Central memory CD4-positive, alpha-beta T cell (primary cell): ENCODE measurements at regions not wholly inside any gene's neighbourhood (a gene's known extent, or its start where the extent isn't known, plus 50 kb on each side); places are given as distances from the start of the nearest gene placed in this dataset.
"Not testable (repeated sequence)": the region's sequence is repeated elsewhere in the genome, so short reads cannot be mapped to it uniquely, and the experiment has no call there.

Source experiments
- DNase-seq: peaks from one replicate; pipeline ENCODE4 v3.0.0; 2022

DNA sequence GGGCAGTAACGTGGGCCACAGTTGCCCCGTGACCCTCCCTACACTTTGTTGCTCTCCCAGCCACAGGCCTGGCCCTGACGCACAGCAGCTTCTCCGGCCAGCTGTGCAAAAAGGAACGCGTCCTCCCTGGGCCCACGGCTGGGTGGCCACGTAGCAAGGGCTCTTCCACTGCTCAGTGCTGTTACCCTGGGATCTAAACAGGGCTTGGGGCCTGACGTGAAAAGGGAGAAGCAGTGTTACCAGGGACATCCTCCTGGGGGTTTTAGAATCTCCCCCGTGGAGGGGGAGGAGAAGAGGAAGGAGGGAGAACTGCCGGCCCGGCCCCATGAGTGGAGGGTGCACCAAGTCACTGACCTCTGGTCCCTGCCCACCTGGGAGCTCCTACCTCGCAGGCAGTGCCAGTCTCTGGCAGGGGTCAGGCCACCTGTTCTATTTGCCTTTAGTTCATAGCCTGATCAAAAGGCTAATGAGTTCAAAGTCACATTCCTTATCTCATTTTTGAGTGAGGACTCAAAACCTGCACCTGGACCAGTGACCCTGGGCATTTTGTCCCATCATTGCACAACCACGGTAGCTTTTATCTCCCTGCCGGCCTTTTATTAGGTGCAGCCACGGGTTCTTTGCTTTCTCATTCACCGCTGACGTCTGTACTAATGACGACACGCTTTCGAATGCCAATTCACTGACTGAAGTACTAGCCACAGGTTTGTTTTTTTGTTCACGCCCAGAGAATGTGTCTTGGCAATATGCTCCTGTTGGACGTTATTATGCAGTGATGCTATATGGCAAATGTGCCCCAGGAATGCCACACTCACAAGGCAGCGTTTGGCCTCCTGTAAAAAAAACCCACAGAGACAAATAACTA, 4424.6 kb upstream of the TPTE start:
- DNase-seq: not testable (repeated sequence)

- not testable (repeated sequence) for DNase-seq
Measured at GRCh38 chr21:6097736-6098135, 4423.6 kb upstream of the TPTE start.

DNA sequence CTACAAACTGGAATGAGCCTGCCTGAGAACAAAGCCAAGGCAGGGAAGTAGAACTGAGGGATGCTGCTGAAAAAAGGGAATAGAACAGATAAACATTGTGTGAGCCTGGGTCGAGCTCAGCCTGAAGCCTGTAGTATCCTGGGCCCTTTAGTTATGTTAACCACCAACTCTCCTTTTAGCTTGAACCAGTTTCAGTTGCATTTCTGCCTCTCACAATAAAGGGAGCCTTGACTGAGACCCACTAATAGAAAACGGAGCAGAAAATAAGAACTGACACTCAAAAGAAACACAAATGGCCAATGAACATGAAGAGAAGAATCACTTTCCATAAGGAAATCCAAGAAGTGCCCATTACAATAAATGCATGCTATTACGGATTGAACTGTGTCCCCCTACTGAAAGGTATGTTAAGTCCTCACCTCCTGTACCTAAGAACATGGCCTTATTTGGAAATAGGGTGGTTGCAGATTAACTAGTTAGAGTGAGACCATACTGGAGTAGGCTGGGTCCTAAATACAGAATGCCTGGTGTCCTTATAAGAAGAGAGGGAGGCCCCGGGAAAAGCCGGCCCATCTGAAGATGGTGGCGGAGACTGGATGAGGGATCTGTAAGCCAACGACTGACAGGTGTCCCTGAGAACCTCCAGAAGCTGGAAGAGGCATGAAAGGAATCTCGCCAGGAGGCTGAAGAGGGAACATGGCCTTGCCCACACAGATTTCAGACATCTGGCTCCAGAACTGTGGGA, 4423.0 kb upstream of the TPTE start:
- DNase-seq: not testable (repeated sequence)

DNA sequence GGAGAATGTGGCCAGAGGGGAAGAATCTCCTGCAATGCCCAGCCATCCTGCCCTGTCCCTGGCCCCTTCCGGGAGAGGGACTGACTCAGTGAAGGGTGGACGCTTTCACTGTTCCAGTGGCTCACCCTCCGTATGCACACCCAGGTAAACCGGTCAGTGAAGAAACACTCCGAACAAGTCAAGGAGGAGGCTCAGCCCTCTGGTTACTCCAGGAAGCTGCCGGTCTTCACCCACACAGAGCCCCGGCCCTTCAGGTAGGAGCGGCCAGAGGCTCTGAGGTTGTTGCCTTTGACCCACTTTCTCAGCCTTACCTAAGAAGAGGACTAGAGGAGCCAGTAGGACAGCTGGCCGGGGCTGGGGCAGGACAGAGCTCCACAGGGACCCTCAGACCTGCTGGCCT, 4419.8 kb upstream of the TPTE start:
- DNase-seq: not testable (repeated sequence)

DNA sequence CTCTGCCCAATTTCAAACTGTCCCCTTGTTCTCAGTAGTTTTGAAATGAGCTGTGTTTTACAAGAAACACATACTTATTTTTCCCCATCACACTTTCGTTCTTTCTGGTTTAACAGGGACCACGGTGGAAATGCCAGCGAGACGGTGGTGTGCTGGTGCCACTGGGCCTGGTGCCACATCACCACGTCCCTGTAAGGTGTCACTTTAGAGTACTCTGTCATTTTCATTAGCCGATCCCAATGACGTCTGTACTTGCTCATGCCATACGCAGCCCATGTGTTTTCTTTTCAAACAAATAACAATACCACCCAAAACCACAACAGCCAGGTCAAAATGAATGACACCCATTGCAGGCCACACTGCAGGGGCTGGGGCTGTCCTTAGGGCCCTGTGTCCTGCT, 4416.8 kb upstream of the TPTE start:
- not testable (repeated sequence) for DNase-seq

GRCh38 chr21:6106686-6107567, 4414.5 kb upstream of the TPTE start:
- DNase-seq: not testable (repeated sequence)

DNA sequence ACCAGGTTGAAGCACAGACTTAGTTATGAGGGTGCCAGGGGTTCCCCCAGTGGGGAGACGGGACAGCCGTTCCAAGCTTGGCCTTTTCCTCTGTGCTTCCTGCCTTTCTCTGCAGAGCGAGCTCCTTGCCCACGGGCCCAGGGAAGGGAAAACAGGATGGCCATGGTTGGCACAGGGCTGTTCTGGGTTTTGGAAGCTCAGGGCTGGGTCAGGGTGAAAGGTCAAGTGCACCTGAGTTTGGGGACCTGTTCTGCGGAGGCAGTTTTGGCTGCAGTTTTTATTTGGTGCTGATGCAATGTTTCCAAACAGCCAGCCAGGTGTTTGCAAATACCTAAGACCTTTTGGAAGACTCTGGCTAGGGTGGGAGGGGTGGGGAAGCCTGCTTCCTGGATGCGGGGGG, 4412.5 kb upstream of the TPTE start:
- not testable (repeated sequence) for DNase-seq

GRCh38 chr21:6109774-6110173, 4411.6 kb upstream of the TPTE start:
- not testable (repeated sequence) for DNase-seq

GRCh38 chr21:6110716-6111343, 4410.6 kb upstream of the TPTE start:
- not testable (repeated sequence) for DNase-seq

DNA sequence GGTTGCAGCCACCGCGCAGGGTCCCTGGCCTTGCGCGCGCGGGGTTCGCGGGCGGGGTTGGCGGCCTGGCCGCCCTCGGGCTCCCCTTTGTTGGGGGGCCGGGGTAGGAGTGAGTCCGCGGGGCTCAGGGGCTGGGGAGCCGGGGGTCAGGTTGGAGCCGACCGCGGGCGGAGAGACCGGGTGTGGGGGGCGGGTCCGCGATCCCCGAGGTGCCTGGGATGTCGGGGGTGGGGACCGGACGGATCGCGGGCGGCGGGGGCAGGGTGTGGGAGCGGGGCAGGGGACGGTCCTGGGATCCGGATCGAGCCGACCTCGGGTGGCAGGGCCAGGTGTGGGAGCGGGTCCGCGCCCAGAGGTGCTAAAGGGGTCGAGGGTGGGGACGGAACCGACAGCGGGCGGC, 4410.0 kb upstream of the TPTE start:
- not testable (repeated sequence) for DNase-seq

DNA sequence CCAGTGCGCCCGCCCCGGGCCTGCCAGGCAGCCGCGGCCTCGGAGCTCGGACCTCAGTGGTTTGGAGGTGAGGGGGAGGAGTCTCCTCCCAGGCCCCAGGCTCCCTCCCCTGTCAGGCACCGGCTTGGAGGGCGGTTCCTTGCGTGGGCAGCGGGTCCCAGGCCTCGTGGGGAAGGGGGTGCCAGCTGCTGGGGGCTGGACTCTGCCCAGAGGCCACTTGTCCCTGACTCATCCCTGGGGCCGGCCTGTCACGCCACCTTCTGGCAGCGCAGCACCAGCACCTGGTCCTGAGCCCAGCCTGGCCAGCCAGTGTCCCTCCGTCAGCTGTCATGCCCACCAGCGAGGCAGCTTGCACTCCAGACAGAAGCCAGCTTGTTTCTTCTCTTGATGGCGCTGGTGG, 4403.0 kb upstream of the TPTE start:
- DNase-seq: not testable (repeated sequence)

- DNase-seq: not testable (repeated sequence)
Measured at GRCh38 chr21:6120863-6121262, 4400.5 kb upstream of the TPTE start.

- DNase-seq: not testable (repeated sequence)
Measured at GRCh38 chr21:6122629-6123028, 4398.8 kb upstream of the TPTE start.

DNA sequence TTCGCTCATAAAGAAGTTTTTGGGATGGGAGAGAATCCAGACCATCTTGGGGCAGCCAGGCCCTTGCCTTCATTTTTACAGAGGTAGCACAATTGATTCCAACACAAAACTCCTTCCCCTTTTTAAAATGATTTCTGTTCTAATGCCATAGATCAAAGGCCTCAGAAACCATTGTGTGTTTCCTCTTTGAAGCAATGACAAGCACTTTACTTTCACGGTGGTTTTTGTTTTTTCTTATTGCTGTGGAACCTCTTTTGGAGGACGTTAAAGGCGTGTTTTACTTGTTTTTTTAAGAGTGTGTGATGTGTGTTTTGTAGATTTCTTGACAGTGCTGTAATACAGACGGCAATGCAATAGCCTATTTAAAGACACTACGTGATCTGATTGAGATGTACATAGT, 4398.2 kb upstream of the TPTE start:
- DNase-seq: peak; percentile 43

- DNase-seq: not testable (repeated sequence)
Measured at GRCh38 chr21:6125549-6126240, 4395.7 kb upstream of the TPTE start.

DNA sequence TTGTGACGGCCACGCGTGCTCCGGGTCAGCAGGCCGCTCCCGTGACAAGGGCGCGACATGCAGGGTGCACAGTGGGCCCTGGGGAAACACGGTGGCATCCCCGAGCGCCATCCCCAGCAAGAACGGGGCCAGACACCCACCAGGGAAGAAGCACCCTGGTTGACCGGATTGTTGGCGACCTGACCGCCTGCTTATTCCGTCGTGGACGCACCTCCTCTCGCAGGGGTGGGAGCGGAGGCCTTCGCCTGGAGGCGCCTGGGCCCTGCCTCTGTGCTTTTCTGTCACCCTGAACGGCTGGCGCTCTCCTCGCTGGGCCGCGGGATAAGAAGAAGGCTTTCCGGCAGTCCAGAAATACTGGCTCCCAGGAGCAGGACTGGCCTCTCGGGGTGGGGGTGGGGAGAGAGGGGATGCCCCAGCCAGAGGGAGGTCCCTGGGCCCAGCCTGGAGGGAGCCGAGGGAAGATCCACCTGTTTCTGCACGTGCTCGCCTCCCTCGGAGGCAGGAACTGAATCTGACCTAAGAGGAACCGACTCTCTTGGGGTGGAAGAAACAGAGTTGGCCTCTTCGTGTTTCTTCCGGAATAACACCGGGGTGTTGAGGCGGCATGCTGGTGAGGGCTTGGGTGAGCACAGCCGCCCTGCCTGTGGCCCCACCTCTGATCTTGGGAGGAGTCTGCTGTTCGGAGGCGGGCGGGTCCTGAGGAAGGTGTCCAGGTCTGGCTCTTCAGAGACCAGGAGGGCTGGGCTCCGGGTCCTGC, 4394.2 kb upstream of the TPTE start:
- not testable (repeated sequence) for DNase-seq

GRCh38 chr21:6130734-6131133, 4390.6 kb upstream of the TPTE start:
- not testable (repeated sequence) for DNase-seq

DNA sequence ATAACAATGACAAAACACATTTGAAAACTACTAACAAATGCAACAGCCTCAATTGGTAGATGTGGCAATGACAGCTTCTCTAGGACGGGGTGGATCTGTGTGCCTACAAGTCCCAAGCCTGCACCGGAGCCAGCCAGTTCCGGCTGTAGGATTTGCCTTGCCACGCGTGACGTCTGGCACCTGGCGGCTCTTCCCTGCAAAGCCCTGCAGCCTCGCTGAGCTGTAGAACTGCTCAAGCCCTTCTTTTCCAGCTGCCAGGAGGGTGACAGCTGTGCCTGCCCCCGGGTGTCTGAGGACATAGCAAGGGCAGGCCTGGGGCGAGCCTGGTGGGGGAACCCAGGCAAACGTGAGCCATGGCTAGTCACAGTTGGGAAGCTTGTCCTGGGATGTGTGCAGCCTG, 4388.0 kb upstream of the TPTE start:
- not testable (repeated sequence) for DNase-seq

GRCh38 chr21:6133852-6134630, 4387.3 kb upstream of the TPTE start:
- not testable (repeated sequence) for DNase-seq

DNA sequence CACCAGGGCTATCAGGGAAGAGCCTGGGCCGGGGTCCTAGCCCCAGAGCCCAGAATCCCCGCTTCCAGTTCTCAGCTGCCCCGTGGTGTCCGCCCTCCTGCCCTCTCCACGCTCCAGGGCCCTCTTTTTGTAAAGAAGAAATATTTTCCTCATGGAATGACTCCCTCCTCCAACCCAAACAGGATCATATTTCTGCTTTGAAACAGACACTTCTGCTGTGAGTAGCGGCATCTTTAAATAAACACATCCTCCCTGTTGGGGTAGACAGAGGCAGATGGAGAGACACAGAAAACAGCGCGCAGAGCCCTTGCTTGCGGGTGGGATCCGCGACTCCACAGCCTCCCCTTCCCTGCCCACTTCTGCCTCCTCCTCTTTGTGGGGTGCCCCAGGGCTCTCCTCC, 4384.7 kb upstream of the TPTE start:
- not testable (repeated sequence) for DNase-seq
